ENCODE measurements at regions not wholly inside any gene's neighbourhood (a gene's known extent, or its start where the extent isn't known, plus 50 kb on each side); places are given as distances from the start of the nearest gene placed in this dataset.

DNA sequence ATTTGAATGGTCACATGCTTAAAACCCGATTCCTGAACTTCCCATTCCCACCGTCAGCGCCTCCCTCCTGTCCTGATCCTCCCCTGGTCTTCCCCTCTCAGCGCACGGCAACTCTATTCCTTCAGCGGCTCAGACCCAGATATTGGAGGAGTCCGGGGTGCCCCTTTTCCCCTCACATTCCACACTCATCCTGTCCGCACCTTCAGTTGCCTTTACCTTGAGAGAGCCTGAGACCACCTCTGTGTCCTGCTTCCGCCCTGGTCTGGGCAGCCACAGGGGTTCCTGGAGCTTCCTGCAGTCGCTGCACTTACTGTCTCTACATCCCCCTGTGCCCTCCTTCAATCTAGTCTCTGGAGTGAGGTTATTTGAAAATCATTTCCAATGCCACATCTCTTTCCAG lies 193.4 kb downstream of the BCAS1 start:
- TF ChIP-seq CTCF (IDR thresholded peaks at IDR 0.05; ENCODE audit: insufficient read depth, low read length, poor library complexity, severe bottlenecking) = no peak
- no peak for TF ChIP-seq EZH2phosphoT487 (conservative IDR thresholded peaks at IDR 0.05; ENCODE audit: low read length)
- H3K36me3 ChIP-seq (ENCODE audit: low read length) = no peaks in the 10 kb centered on the region
- no peak overlapping the region for H2AFZ ChIP-seq (ENCODE audit: low read depth, low read length, severe bottlenecking)
- H3K4me2 ChIP-seq (ENCODE audit: low read depth, low read length, poor library complexity, severe bottlenecking) = no peak overlapping the region
- no peaks in the 10 kb centered on the region for H3K9me2 ChIP-seq (replicated peaks; ENCODE audit: insufficient read depth, low read length)
- H3K9ac ChIP-seq (ENCODE audit: low read length) = no peak overlapping the region
- H3K27me3 ChIP-seq (ENCODE audit: low read length) = no peaks in the 10 kb centered on the region
- H3K27ac ChIP-seq (ENCODE audit: low read depth, low read length) = no peak overlapping the region
- H3K9me3 ChIP-seq (ENCODE audit: insufficient read depth, low read length) = no peaks in the 10 kb centered on the region
- H3F3A ChIP-seq (ENCODE audit: insufficient read depth) = peaks cover 21% of the 10 kb centered on the region
- H3K79me2 ChIP-seq (ENCODE audit: insufficient read depth, low read length) = no peaks in the 10 kb centered on the region
- H4K20me1 ChIP-seq (ENCODE audit: low read depth, low read length) = no peaks in the 10 kb centered on the region
- H3K4me3 ChIP-seq (ENCODE audit: insufficient read depth, low read length, poor library complexity, severe bottlenecking) = no peak overlapping the region

- Histone ChIP-seq H3K4me3 (ENCODE audit: insufficient read depth, low read length, poor library complexity, severe bottlenecking) (no peak overlapping the region), H4K20me1 (ENCODE audit: low read depth, low read length) (no peaks in the 10 kb centered on the region), H3K27ac (ENCODE audit: low read depth, low read length) (no peak overlapping the region), H3F3A (ENCODE audit: insufficient read depth) (peaks cover 25% of the 10 kb centered on the region), H3K9me3 (ENCODE audit: insufficient read depth, low read length) (no peaks in the 10 kb centered on the region), H3K36me3 (ENCODE audit: low read length) (no peaks in the 10 kb centered on the region), H3K4me2 (ENCODE audit: low read depth, low read length, poor library complexity, severe bottlenecking) (no peak overlapping the region), H3K9me2 (replicated peaks; ENCODE audit: insufficient read depth, low read length) (no peaks in the 10 kb centered on the region), H3K9ac (ENCODE audit: low read length) (no peak overlapping the region), H2AFZ (ENCODE audit: low read depth, low read length, severe bottlenecking) (no peak overlapping the region), H3K79me2 (ENCODE audit: insufficient read depth, low read length) (no peaks in the 10 kb centered on the region), H3K27me3 (ENCODE audit: low read length) (no peaks in the 10 kb centered on the region)
- TF ChIP-seq CTCF (IDR thresholded peaks at IDR 0.05; ENCODE audit: insufficient read depth, low read length, poor library complexity, severe bottlenecking) = no peak
- TF ChIP-seq EZH2phosphoT487 (conservative IDR thresholded peaks at IDR 0.05; ENCODE audit: low read length) = no peak
Measured at GRCh38 chr20:53876470-53876869, 193.9 kb downstream of the BCAS1 start.

- Histone ChIP-seq H3K9ac (ENCODE audit: low read length) (no peak overlapping the region), H3K27me3 (ENCODE audit: low read length) (no peaks in the 10 kb centered on the region), H3K9me3 (ENCODE audit: insufficient read depth, low read length) (no peaks in the 10 kb centered on the region), H2AFZ (ENCODE audit: low read depth, low read length, severe bottlenecking) (no peak overlapping the region), H3K27ac (ENCODE audit: low read depth, low read length) (no peak overlapping the region), H4K20me1 (ENCODE audit: low read depth, low read length) (no peaks in the 10 kb centered on the region), H3K79me2 (ENCODE audit: insufficient read depth, low read length) (no peaks in the 10 kb centered on the region), H3K4me3 (ENCODE audit: insufficient read depth, low read length, poor library complexity, severe bottlenecking) (no peak overlapping the region), H3K4me2 (ENCODE audit: low read depth, low read length, poor library complexity, severe bottlenecking) (no peak overlapping the region), H3F3A (ENCODE audit: insufficient read depth) (peaks cover 35% of the 10 kb centered on the region), H3K36me3 (ENCODE audit: low read length) (no peaks in the 10 kb centered on the region), H3K9me2 (replicated peaks; ENCODE audit: insufficient read depth, low read length) (no peaks in the 10 kb centered on the region)
- TF ChIP-seq CTCF (IDR thresholded peaks at IDR 0.05; ENCODE audit: insufficient read depth, low read length, poor library complexity, severe bottlenecking) (no peak), EZH2phosphoT487 (conservative IDR thresholded peaks at IDR 0.05; ENCODE audit: low read length) (no peak)
Measured at GRCh38 chr20:53875452-53875851, 194.9 kb downstream of the BCAS1 start.

Data from SU-DHL-6 (cell line).